NCI-H524 (cell line): ENCODE measurements at regions not wholly inside any gene's neighbourhood (a gene's known extent, or its start where the extent isn't known, plus 50 kb on each side); places are given as distances from the start of the nearest gene placed in this dataset.
"Not testable (repeated sequence)": the region's sequence is repeated elsewhere in the genome, so short reads cannot be mapped to it uniquely, and the experiment has no call there.

Source experiments
- DNase-seq, 2 experiments: peaks; one replicate each; lab custom pipeline; 2025; lab: John Stamatoyannopoulos, UW

- DNase-seq = peak; percentile 87 to 92
Measured at GRCh38 chr6:79810185-79810705, 137.1 kb downstream of the ELOVL4 start.

DNA sequence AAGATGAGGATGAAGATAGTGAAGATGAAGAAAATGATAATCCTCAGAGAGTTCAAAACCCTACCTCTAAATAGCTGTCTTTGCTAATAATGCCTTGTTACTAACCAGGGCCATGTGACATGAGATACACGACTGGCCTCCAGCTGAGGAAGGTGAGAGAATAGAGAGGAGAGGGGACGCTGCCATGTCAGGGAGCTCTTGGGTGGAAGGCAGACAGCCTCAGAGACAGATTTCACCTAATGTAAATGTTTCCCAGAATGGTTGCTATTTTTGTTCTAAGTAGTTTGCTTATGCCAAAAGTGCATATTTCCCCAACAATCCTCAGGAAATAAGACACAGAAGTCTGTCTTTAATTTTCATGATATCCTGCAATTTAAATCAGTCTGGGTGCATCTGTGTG lies 138.4 kb downstream of the ELOVL4 start:
- no peak for DNase-seq

GRCh38 chr6:79806661-79807060 lies 140.7 kb downstream of the ELOVL4 start:
- not testable (repeated sequence) for DNase-seq

GRCh38 chr6:79804732-79805131 lies 142.6 kb downstream of the ELOVL4 start:
- DNase-seq = no peak

GRCh38 chr6:79803917-79804316 lies 143.4 kb downstream of the ELOVL4 start:
- DNase-seq = no peak

- DNase-seq = no peak
Measured at GRCh38 chr6:79802657-79803300, 144.6 kb downstream of the ELOVL4 start.

DNA sequence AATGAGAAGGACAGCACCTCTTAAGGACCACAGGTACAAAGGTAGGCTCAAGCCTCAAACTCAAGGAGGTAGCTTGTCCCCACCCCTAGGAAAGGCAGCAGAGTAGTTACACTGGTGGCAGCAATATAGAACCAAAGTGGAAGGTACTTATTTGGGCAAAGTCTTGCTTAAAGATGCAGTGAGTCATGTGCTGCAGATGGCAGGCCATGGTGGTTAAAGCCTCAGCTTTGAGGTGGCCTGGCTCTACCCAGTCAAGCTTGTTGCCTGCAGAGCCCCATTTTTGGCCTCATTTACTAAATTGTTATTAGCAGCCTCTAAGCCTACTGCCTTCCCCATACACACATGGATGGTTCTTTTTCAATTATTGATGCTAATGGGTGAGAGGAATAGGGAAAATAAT lies 146.0 kb downstream of the ELOVL4 start:
- no peak for DNase-seq

- no peak for DNase-seq
Measured at GRCh38 chr6:79798841-79799240, 148.5 kb downstream of the ELOVL4 start.

DNA sequence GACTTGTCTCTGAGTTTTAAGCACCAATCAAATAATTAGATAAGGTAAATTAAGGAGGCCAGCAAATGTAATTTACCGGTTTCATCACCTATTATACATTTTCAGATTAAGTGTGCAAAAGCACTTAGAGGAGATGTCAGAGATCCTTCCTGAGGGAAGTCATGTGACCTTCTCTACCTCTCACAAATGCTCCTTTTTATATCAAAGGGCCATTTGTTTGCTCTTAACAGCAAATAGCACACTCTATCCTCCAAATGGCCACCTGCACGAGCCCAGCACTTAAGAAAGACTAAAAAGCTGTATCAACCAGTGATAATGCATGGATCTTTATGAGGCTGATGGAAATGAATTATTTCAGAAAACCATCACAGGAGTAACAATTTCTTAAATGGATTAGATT lies 149.4 kb downstream of the ELOVL4 start:
- DNase-seq = no peak

DNA sequence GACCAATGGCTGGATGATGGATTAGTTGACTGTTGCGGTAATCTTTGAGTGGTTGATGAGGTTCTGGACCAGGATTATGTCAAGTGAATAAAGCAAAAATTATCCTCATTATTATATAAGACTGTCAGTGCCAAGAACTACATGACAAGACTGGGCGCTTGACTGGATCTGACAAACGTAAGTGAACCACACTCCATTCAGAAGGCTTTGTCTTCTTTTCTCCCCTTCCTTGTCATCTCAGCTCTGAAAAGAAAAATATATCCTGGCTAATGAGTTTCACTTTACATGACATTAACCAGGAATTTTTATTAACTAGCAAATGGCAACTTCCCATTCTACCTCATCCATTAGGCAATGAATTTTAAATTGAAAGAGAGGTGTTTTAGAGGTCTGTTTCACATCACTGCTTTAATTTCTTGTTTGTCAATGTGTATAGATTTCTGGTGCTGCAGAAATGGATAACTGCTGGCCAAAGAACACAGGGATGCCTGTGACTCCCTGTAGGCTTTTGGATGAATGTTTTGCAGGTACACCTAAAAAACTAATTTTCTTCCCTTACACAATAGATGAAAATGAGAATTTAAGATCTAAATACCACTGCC lies 150.1 kb downstream of the ELOVL4 start:
- DNase-seq = no peak

DNA sequence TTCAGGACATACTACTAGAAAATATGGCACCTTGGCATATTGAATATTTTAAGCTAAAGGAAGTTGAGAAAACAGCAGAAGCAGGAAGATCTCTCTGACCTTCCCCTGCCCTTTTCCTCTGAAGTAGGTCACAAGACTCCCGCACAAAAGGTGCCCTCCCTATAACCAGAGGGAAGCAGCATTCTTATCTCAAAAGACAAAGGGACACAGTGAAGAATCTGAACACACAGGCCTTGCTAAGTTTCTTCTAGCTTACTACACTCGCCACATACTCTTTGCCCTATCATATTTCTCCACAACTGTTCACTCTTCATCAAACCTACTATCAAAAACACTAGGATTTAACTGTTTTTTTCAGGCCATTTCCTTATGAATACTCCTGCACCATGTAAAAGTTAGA lies 151.2 kb downstream of the ELOVL4 start:
- no peak for DNase-seq

DNA sequence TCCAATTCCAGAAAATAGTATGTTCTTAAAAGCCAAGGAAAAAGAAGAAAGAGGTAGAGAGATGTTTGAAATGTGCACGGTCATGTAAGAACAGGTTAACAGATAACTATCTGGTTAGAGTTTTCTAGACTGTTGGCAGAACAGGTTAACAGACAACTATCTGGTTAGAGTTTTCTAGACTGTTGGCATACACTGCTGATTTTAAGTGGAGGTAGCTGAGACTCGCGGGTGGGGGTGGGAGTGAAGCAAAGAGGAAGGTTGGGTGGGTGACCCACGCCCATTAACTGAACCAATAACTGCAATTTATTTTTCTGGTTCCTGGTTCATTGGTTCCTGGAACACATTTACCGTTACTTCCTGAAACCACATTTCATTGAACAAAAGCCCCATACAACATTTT lies 157.5 kb downstream of the ELOVL4 start:
- no peak for DNase-seq

DNA sequence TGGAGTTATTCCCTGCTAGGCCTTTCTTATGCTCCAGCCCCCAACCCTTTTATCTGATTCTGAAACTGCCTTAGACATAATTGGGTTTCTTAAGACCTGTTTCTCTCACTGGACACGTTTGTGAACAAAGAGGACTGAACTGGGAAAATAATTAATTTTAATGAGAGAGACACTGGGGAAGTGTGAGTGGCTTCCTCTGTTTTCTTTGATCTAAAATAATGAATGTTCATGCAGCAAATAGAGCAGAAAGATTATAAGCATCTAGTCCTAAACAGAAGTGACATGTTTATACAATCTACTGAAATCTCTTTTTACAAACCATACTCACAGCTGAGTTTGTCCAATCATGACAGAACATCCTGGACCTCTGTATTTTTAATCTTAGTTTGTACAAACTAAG lies 157.6 kb downstream of the SH3BGRL2 start:
- no peak for DNase-seq

DNA sequence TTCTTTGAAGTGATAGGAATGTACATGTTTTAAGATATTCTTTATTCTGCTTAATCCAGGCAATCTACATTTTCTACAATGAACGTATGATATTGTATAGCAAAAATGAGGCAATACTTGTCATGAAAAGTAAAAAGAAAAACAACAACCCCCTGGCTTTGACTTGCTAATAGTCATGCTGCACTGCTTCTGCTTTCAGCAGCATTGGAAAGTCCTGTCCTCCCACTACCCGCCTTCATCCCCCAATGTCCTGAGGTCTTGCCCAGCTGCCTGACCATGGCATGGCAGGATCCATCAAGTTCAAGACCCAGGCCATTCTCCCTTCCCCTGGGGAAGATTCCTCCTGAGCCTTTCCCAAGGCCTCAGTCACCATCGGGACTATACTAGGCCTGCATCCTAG lies 156.5 kb downstream of the SH3BGRL2 start:
- DNase-seq = no peak

- no peak for DNase-seq
Measured at GRCh38 chr6:79784395-79784753, 153.2 kb downstream of the SH3BGRL2 start.

GRCh38 chr6:79783670-79784394 lies 152.7 kb downstream of the SH3BGRL2 start:
- DNase-seq = peak in 1 of 2 experiments; percentile 19

DNA sequence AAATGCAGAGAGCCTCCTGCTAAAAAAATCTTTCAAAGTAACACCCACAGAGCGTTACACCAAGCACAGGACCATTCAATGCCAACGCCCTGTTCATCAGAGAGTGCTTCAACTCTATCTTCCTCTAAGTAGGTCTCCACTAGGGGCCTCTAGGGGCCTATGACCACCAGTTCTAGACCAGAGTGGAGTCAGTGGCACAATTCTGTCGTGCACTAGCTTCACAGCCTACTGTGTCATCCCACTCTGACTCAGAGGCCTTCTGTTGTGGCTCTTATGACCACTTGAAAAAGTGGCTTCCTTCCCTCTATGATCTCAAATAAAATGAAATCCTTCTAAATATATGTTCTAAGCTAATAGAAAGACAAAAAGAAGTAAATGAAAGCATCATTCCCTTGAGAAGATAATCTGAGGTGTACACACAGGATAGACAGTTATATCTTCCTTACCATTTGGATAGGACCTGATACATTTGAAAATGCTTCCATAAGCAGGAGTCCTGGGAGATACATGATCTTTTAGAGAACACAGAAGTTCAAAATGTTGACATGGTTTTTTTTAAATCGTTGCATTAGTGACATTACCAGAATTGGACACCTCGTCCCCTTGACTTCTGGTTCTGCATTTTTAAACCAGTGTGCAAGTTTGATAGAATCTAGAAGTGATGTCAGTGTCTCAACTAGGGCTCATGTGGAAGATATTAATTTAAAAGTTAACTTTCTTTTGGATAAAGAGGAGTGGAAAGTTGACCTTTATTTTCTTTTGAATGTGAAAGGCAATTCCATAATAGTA lies 151.9 kb downstream of the SH3BGRL2 start:
- no peak for DNase-seq

GRCh38 chr6:79781916-79782315 lies 150.8 kb downstream of the SH3BGRL2 start:
- no peak for DNase-seq

GRCh38 chr6:79780881-79781280 lies 149.8 kb downstream of the SH3BGRL2 start:
- DNase-seq = peak; percentile 82 to 95

DNA sequence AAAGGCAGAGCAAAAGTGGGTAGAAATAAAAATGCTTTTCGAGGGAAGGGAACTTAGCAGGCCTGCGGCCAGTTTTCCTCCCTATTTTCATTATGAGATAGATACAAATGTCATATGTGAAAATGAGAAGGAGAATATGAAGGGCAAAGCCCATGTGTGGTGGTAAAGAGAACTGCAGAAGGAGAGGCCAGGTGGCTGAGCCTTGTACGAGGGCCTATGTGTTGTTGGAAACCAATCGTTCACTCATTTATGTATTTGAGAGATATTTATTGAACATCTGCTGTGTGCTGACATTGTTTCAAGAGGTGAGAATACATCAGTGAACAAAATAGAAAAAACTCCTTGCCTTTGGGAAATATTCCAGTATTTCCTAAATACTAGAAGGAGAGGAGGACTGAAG lies 147.7 kb downstream of the SH3BGRL2 start:
- peak in 1 of 2 experiments; percentile 47 for DNase-seq

DNA sequence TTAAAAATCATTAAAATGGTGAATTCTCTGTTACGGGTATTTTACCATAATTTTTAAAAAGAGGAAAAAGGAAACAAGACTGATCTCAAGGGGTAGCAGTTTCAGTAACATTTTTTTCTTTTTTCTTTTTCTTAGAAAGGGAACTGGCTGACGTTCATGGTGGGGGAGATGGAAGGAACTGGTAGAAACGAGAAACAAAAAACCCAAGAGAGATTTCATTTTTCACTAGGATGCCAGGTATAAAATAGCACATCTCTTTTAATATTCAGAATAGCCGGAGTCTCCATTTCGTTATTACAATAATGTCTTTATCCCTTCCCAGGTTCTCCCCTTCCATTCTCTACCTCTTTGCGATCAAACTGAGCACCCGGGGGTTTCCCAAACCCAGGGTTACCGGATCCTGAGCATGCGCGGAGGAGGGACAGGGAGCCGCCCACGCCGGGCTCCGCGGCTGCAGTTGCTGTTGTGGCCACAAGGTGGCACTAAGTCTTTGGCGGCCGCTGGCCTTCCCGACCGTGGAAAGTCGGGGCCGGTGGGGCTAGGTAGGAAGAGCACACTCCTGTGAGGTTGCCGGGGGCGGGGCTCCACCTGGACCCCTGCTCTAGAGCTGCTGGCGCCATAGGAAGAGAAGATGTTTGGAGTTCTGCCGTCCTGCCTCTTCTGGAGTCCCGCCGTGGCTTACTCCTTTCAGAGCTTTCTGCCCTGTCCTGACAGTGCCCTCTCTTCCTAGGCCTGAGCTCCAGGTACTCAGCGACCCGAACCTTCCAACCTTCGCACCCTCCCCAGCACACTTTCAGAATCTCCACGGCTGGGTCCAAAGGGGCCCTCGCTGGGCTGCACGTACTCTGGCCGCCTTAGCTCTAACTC lies 146.8 kb downstream of the SH3BGRL2 start:
- no peak for DNase-seq
